Renal cortex interstitium (tissue), 11 donors: ENCODE measurements at regions not wholly inside any gene's neighbourhood (a gene's known extent, or its start where the extent isn't known, plus 50 kb on each side); places are given as distances from the start of the nearest gene placed in this dataset.
"Not testable (repeated sequence)": the region's sequence is repeated elsewhere in the genome, so short reads cannot be mapped to it uniquely, and the experiment has no call there.

Experiments used
- DNase-seq, 11 donors: peaks; one replicate each; pipeline ENCODE4 v3.0.0-alpha.2; 2013; ENCODE audit warnings: low read depth in 9 of 11, low spot score in 4 of 11; ENCODE audit errors: extremely low read depth in 1 of 11

GRCh38 chr10:36488579-36488978 lies 636.8 kb upstream of the ANKRD30A start:
- DNase-seq: no peak

GRCh38 chr10:36479073-36479472 lies 646.3 kb upstream of the ANKRD30A start:
- DNase-seq: no peak

- no peak for DNase-seq
Observed at GRCh38 chr10:36476399-36476798, 649.0 kb upstream of the ANKRD30A start.

- no peak for DNase-seq
Observed at GRCh38 chr10:36475746-36476145, 649.7 kb upstream of the ANKRD30A start.

- DNase-seq: no peak
Observed at GRCh38 chr10:36474456-36474855, 650.9 kb upstream of the ANKRD30A start.

GRCh38 chr10:36473122-36473521 lies 652.3 kb upstream of the ANKRD30A start:
- no peak for DNase-seq

- DNase-seq: no peak
Observed at GRCh38 chr10:36469585-36469984, 655.8 kb upstream of the ANKRD30A start.

- DNase-seq: no peak
Observed at GRCh38 chr10:36468620-36469019, 656.8 kb upstream of the ANKRD30A start.

GRCh38 chr10:36465604-36466379 lies 659.6 kb upstream of the ANKRD30A start:
- DNase-seq: no peak

GRCh38 chr10:36464291-36464690 lies 661.1 kb upstream of the ANKRD30A start:
- no peak for DNase-seq

- DNase-seq: no peak
Observed at GRCh38 chr10:36463390-36463789, 662.0 kb upstream of the ANKRD30A start.

GRCh38 chr10:36462194-36462593 lies 663.2 kb upstream of the ANKRD30A start:
- no peak for DNase-seq

- not testable (repeated sequence) for DNase-seq
Observed at GRCh38 chr10:36458437-36458836, 667.0 kb upstream of the ANKRD30A start.

- no peak for DNase-seq
Observed at GRCh38 chr10:36457751-36458150, 667.6 kb upstream of the ANKRD30A start.

- DNase-seq: no peak
Observed at GRCh38 chr10:36455526-36456133, 669.8 kb upstream of the ANKRD30A start.

GRCh38 chr10:36452851-36453250 lies 672.5 kb upstream of the ANKRD30A start:
- no peak for DNase-seq

GRCh38 chr10:36451391-36451970 lies 673.9 kb upstream of the ANKRD30A start:
- no peak for DNase-seq

- DNase-seq: peak in 1 of 11 donors; percentile 16
Observed at GRCh38 chr10:36450380-36450779, 675.0 kb upstream of the ANKRD30A start.

GRCh38 chr10:36448760-36449691 lies 676.4 kb upstream of the ANKRD30A start:
- DNase-seq: no peak
